IMR-90 (cell line): ENCODE measurements at regions not wholly inside any gene's neighbourhood (a gene's known extent, or its start where the extent isn't known, plus 50 kb on each side); places are given as distances from the start of the nearest gene placed in this dataset.

ENCODE experiments used
- ATAC-seq: fragments of 200-7000 bp; cut with Tn5 transposase; 2 replicates; pipeline ENCODE4 v1.9.1; 2020; ENCODE audit warnings: low read depth, mild to moderate bottlenecking, moderate library complexity
- BruUV-seq: library from RNA; stranded (reverse); fragments of 400-500 nt; replicated peaks from 2 replicates; lab custom pipeline; 2021; lab: Mats Ljungman, UMichigan
- CTCF ChIA-PET: fragments of 300-600 bp; formaldehyde crosslinking; extraction: SDS; loops from one replicate; lab custom pipeline; 2021; ENCODE audit warnings: antibody characterized with exemption; lab: Yijun Ruan, JAX
- POLR2A ChIA-PET: fragments of 300-600 bp; sonication (Branson Sonifier 250); formaldehyde crosslinking; loops from one replicate; lab custom pipeline; 2022; ENCODE audit warnings: antibody characterized with exemption; ENCODE audit not compliant: unreplicated experiment; lab: Charles Lee
- DNase-seq: peaks from one replicate; pipeline ENCODE4 v3.0.0; 2013
- H2AFZ ChIP-seq: replicated peaks from 2 replicates; pipeline ENCODE3; 2013; ENCODE audit warnings: low read length, mild to moderate bottlenecking; ENCODE audit not compliant: poor library complexity
- H2AK5ac ChIP-seq: 2 replicates; pipeline ENCODE4 v1.6.1; 2013; ENCODE audit warnings: low read depth, low read length, inconsistent platforms
- H2AK9ac ChIP-seq: replicated peaks from 2 replicates; pipeline ENCODE3; 2013; ENCODE audit warnings: mild to moderate bottlenecking, low read depth, low read length, moderate library complexity; ENCODE audit not compliant: poor library complexity
- H2BK120ac ChIP-seq: 2 replicates; pipeline ENCODE4 v1.6.1; 2013; ENCODE audit warnings: low read depth, low read length, inconsistent platforms
- H2BK15ac ChIP-seq: 3 replicates; pipeline ENCODE4 v1.6.1; 2013; ENCODE audit warnings: low read depth, low read length, inconsistent platforms
- H2BK20ac ChIP-seq: 2 replicates; pipeline ENCODE4 v1.6.1; 2013; ENCODE audit warnings: low read depth, mild to moderate bottlenecking, inconsistent platforms, low read length, moderate library complexity
- H2BK5ac ChIP-seq: 2 replicates; pipeline ENCODE4 v1.6.1; 2013; ENCODE audit warnings: mild to moderate bottlenecking, low read depth, low read length, inconsistent platforms; ENCODE audit not compliant: poor library complexity, severe bottlenecking
- H3K14ac ChIP-seq: replicated peaks from 2 replicates; pipeline ENCODE4 v1.6.1; 2013; ENCODE audit warnings: low read depth, low read length, inconsistent platforms
- H3K18ac ChIP-seq: 2 replicates; pipeline ENCODE4 v1.6.1; 2013; ENCODE audit warnings: low read depth, low read length, control low read depth
- H3K23ac ChIP-seq: 2 replicates; pipeline ENCODE4 v1.6.1; 2013; ENCODE audit warnings: low read depth, low read length, inconsistent platforms
- H3K27ac ChIP-seq: 2 replicates; pipeline ENCODE4 v1.5.1; 2013; ENCODE audit warnings: mild to moderate bottlenecking, control low read depth, low read length; ENCODE audit not compliant: insufficient read depth
- H3K27me3 ChIP-seq: 2 replicates; pipeline ENCODE4 v1.6.1; 2013; ENCODE audit warnings: low read length; ENCODE audit not compliant: control insufficient read depth, insufficient read depth
- H3K36me3 ChIP-seq: 2 replicates; pipeline ENCODE4 v1.6.1; 2013; ENCODE audit warnings: low read length, mixed read lengths; ENCODE audit not compliant: control insufficient read depth, insufficient read depth
- H3K4ac ChIP-seq: 2 replicates; pipeline ENCODE4 v1.6.1; 2013; ENCODE audit warnings: low read depth, low read length, inconsistent platforms
- H3K4me1 ChIP-seq: 2 replicates; pipeline ENCODE4 v1.6.1; 2013; ENCODE audit warnings: low read length, mixed read lengths; ENCODE audit not compliant: control insufficient read depth, insufficient read depth
- H3K4me2 ChIP-seq: 2 replicates; pipeline ENCODE4 v1.6.1; 2013; ENCODE audit warnings: low read depth, mild to moderate bottlenecking, control low read depth, low read length, moderate library complexity
- H3K4me3 ChIP-seq: 2 replicates; pipeline ENCODE4 v1.5.1; 2013; ENCODE audit warnings: low read depth, mild to moderate bottlenecking, control low read depth, low read length, moderate library complexity; ENCODE audit not compliant: insufficient read depth
- H3K56ac ChIP-seq: 2 replicates; pipeline ENCODE4 v1.6.1; 2013; ENCODE audit warnings: low read length, inconsistent platforms; ENCODE audit not compliant: insufficient read depth; ENCODE audit errors: extremely low read depth
- H3K79me1 ChIP-seq, 2 experiments: 2 replicates each; pipeline ENCODE4 v1.6.1; 2013; ENCODE audit warnings: low read length in 2 of 2, inconsistent platforms in 1 of 2, low read depth in 1 of 2
- H3K9ac ChIP-seq: 2 replicates; pipeline ENCODE4 v1.6.1; 2013; ENCODE audit warnings: low read depth, low read length, control low read depth
- H3K9me1 ChIP-seq: 2 replicates; pipeline ENCODE4 v1.6.1; 2013; ENCODE audit warnings: low read length, inconsistent platforms; ENCODE audit not compliant: insufficient read depth
- H3K9me3 ChIP-seq: 2 replicates; pipeline ENCODE4 v1.6.1; 2013; ENCODE audit warnings: low read length; ENCODE audit not compliant: control insufficient read depth, insufficient read depth
- H4K20me1 ChIP-seq: 2 replicates; pipeline ENCODE4 v1.6.1; 2013; ENCODE audit warnings: low read length, inconsistent platforms; ENCODE audit not compliant: insufficient read depth
- H4K5ac ChIP-seq: 2 replicates; pipeline ENCODE4 v1.6.1; 2013; ENCODE audit warnings: mild to moderate bottlenecking, low read depth, low read length, control low read depth
- H4K8ac ChIP-seq, 2 experiments: 2 replicates each; pipeline ENCODE4 v1.6.1; 2013; ENCODE audit warnings: low read depth in 2 of 2, low read length in 2 of 2, control low read depth in 1 of 2, inconsistent platforms in 1 of 2
- H4K91ac ChIP-seq: 2 replicates; pipeline ENCODE4 v1.6.1; 2013; ENCODE audit warnings: low read depth, low read length, inconsistent platforms; ENCODE audit not compliant: insufficient read depth
- BHLHE40 ChIP-seq: fragments of 150-350 bp; IDR thresholded peaks from 2 replicates; pipeline ENCODE4 v1.6.1; 2016; ENCODE audit warnings: mild to moderate bottlenecking, low read depth, low read length
- CHD1 ChIP-seq: IDR thresholded peaks from 2 replicates; pipeline ENCODE4 v1.6.1; 2012; ENCODE audit warnings: low read depth, low read length, improper control_type of control experiment
- CTCF ChIP-seq: conservative IDR thresholded peaks from 2 replicates; pipeline ENCODE4 v1.5.1; 2012; ENCODE audit warnings: mild to moderate bottlenecking, low read depth, low read length, improper control_type of control experiment
- FOS ChIP-seq: fragments of 150-350 bp; IDR thresholded peaks from 2 replicates; pipeline ENCODE4 v1.6.1; 2016; ENCODE audit warnings: low read depth, low read length
- MAFK ChIP-seq: IDR thresholded peaks from 2 replicates; pipeline ENCODE4 v1.6.1; 2012; ENCODE audit warnings: low read depth, low read length, improper control_type of control experiment
- NFE2L2 ChIP-seq: fragments of 150-350 bp; IDR thresholded peaks from 2 replicates; pipeline ENCODE4 v1.6.1; 2016; ENCODE audit warnings: low read depth, mild to moderate bottlenecking, low read length
- POLR2A ChIP-seq: IDR thresholded peaks from 2 replicates; pipeline ENCODE4 v1.6.1; 2012; ENCODE audit warnings: mild to moderate bottlenecking, low read depth, low read length
- RAD21 ChIP-seq: IDR thresholded peaks from 2 replicates; pipeline ENCODE4 v1.6.1; 2012; ENCODE audit warnings: low read length, improper control_type of control experiment
- SMC3 ChIP-seq: fragments of 150-350 bp; IDR thresholded peaks from 2 replicates; pipeline ENCODE4 v1.6.1; 2016; ENCODE audit warnings: low read depth, mild to moderate bottlenecking, antibody characterized with exemption, low read length, moderate library complexity
- WGBS, 2 experiments: methylation state at CpG; one replicate each; pipeline versions ENCODE4 v1.1.5 to v1.1.7; 2013; ENCODE audit warnings: missing lambda C conversion rate in 2 of 2; ENCODE audit not compliant: insufficient read length in 1 of 2; ENCODE audit errors: extremely low coverage in 2 of 2; 5-methylcytosine and 5-hydroxymethylcytosine counted together
- dilution Hi-C: fragments of 300-500 bp; cut with HindIII; formaldehyde crosslinking; loops from one replicate; pipeline ENCODE4 v1.14.3; 2018; ENCODE audit warnings: low sequenced_read_pairs; ENCODE audit not compliant: unreplicated experiment
- in situ Hi-C: fragments of 300-500 bp; cut with MboI; formaldehyde crosslinking; loops from 3 replicates; pipeline ENCODE4 v1.14.3; 2019; ENCODE audit warnings: low sequenced_read_pairs, inconsistent platforms, mixed read lengths
- intact Hi-C: fragments of 100-400 bp; cut with micrococcal nuclease; formaldehyde crosslinking; loops from 2 replicates; pipeline ENCODE4 v1.10.0; 2022

GRCh38 chr20:48035961-48036731 lies 250.9 kb upstream of the SULF2 start:
- Histone ChIP-seq H3K9ac (no peak overlapping the region), H3K9me1 (no peaks in the 10 kb centered on the region), H3K4me2 (no peak overlapping the region), H3K56ac (no peak overlapping the region), H3K4ac (no peak overlapping the region), H3K4me3 (no peak overlapping the region), H2BK120ac (no peak overlapping the region), H2AK5ac (no peak overlapping the region), H3K9me3 (peaks cover 6% of the 10 kb centered on the region), H4K91ac (no peak overlapping the region), H2AFZ (no peak overlapping the region), H3K4me1 (no peaks in the 10 kb centered on the region), H2BK20ac (no peak overlapping the region), H2BK5ac (no peak overlapping the region), H4K8ac (no peak overlapping the region), H3K18ac (no peak overlapping the region), H4K5ac (no peak overlapping the region), H4K20me1 (no peaks in the 10 kb centered on the region), H3K79me1 (no peaks in the 10 kb centered on the region), H2AK9ac (no peak overlapping the region), H3K27me3 (no peaks in the 10 kb centered on the region), H3K27ac (no peak overlapping the region), H3K14ac (no peak overlapping the region), H3K23ac (no peak overlapping the region), H3K36me3 (no peaks in the 10 kb centered on the region), H2BK15ac (no peak overlapping the region)
- BruUV-seq, result no TSS peak
- dilution Hi-C loops (no loop called here), intact Hi-C loops (no loop called here), in situ Hi-C loops (no loop called here)
- TF ChIP-seq NFE2L2 (no peak), CHD1 (no peak), MAFK (no peak), FOS (no peak), CTCF (no peak), POLR2A (no peak), BHLHE40 (no peak), RAD21 (no peak), SMC3 (no peak)
- DNase-seq, result no peak
- WGBS, 2 experiments, result no CpG with 5 or more reads among the region's 4 CpGs
- ATAC-seq, result no peak
- ChIA-PET CTCF (no interaction called here), POLR2A (no interaction called here)
